ENCODE measurements at regions not wholly inside any gene's neighbourhood (a gene's known extent, or its start where the extent isn't known, plus 50 kb on each side); places are given as distances from the start of the nearest gene placed in this dataset.

GRCh38 chr11:120021391-120021953, 116.4 kb downstream of the TRIM29 start:
- TF ChIP-seq, protein P1, sequence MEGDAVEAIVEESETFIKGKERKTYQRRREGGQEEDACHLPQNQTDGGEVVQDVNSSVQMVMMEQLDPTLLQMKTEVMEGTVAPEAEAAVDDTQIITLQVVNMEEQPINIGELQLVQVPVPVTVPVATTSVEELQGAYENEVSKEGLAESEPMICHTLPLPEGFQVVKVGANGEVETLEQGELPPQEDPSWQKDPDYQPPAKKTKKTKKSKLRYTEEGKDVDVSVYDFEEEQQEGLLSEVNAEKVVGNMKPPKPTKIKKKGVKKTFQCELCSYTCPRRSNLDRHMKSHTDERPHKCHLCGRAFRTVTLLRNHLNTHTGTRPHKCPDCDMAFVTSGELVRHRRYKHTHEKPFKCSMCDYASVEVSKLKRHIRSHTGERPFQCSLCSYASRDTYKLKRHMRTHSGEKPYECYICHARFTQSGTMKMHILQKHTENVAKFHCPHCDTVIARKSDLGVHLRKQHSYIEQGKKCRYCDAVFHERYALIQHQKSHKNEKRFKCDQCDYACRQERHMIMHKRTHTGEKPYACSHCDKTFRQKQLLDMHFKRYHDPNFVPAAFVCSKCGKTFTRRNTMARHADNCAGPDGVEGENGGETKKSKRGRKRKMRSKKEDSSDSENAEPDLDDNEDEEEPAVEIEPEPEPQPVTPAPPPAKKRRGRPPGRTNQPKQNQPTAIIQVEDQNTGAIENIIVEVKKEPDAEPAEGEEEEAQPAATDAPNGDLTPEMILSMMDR (IDR thresholded peaks at IDR 0.05; ENCODE audit: low read depth, low read length, poor library complexity, severe bottlenecking) = no peak
- TF ChIP-seq EZH2phosphoT487 (IDR thresholded peaks at IDR 0.05; ENCODE audit: borderline replicate concordance, low read length) = no peak
